ENCODE measurements at regions not wholly inside any gene's neighbourhood (a gene's known extent, or its start where the extent isn't known, plus 50 kb on each side); places are given as distances from the start of the nearest gene placed in this dataset.

GRCh38 chr6:45727228-45727627, 288.4 kb downstream of the CLIC5 start:
- Histone ChIP-seq H3K9ac (ENCODE audit: low read depth, low read length) (no peak overlapping the region), H3K4me3 (ENCODE audit: low read depth in 1 of 2, low read length in 2 of 2) (no peak overlapping the region), H3K36me3 (ENCODE audit: insufficient read depth, low read length) (no peaks in the 10 kb centered on the region), H2AFZ (ENCODE audit: low read depth, low read length) (no peak overlapping the region), H3K27me3 (ENCODE audit: insufficient read depth, low read length, poor library complexity) (no peaks in the 10 kb centered on the region), H3K9me3 (ENCODE audit: insufficient read depth, low read length, severe bottlenecking) (peaks cover 6% of the 10 kb centered on the region), H3K79me2 (ENCODE audit: insufficient read depth, low read length) (no peaks in the 10 kb centered on the region), H3K4me2 (ENCODE audit: insufficient read depth, low read length) (no peak overlapping the region), H4K20me1 (ENCODE audit: insufficient read depth, low read length) (no peaks in the 10 kb centered on the region), H3K27ac (ENCODE audit: low read length) (no peak overlapping the region), H3K4me1 (ENCODE audit: insufficient read depth, low read length) (no peaks in the 10 kb centered on the region)
- no peak for TF ChIP-seq EZH2 (IDR thresholded peaks at IDR 0.05; ENCODE audit: borderline replicate concordance, low read depth, low read length, severe bottlenecking)
- TF ChIP-seq, protein P1, sequence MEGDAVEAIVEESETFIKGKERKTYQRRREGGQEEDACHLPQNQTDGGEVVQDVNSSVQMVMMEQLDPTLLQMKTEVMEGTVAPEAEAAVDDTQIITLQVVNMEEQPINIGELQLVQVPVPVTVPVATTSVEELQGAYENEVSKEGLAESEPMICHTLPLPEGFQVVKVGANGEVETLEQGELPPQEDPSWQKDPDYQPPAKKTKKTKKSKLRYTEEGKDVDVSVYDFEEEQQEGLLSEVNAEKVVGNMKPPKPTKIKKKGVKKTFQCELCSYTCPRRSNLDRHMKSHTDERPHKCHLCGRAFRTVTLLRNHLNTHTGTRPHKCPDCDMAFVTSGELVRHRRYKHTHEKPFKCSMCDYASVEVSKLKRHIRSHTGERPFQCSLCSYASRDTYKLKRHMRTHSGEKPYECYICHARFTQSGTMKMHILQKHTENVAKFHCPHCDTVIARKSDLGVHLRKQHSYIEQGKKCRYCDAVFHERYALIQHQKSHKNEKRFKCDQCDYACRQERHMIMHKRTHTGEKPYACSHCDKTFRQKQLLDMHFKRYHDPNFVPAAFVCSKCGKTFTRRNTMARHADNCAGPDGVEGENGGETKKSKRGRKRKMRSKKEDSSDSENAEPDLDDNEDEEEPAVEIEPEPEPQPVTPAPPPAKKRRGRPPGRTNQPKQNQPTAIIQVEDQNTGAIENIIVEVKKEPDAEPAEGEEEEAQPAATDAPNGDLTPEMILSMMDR (IDR thresholded peaks at IDR 0.05; ENCODE audit: borderline replicate concordance, extremely low read depth, low read length, poor library complexity, severe bottlenecking): no peak
- DNase-seq (no peak), ATAC-seq (ENCODE audit: insufficient read depth, low read depth) (no peak)

DNA sequence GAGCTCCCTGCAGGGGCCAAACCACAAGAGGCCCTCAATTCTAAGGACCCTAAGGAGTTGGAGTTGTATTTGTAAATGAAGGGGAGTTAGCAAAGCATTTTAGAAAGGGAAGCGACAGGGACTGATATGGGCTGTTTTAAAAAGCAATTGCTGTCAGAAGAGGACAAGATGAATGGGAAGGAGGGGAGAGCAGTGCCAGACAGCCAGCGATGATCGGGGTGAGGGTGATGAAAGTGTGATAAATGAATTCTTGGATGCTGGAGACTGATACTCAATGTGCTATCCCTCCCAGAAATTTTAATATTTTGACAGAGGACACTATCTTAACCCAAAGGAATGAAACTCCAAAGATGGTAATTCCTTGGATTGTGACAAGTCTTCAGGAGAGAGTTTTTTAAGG, 289.2 kb downstream of the CLIC5 start:
- Histone ChIP-seq H2AFZ (ENCODE audit: low read depth, low read length) (no peak overlapping the region), H3K9ac (ENCODE audit: low read depth, low read length) (no peak overlapping the region), H3K4me1 (ENCODE audit: insufficient read depth, low read length) (no peaks in the 10 kb centered on the region), H3K9me3 (ENCODE audit: insufficient read depth, low read length, severe bottlenecking) (peaks cover 6% of the 10 kb centered on the region), H3K36me3 (ENCODE audit: insufficient read depth, low read length) (no peaks in the 10 kb centered on the region), H3K4me3 (ENCODE audit: low read depth in 1 of 2, low read length in 2 of 2) (no peak overlapping the region), H4K20me1 (ENCODE audit: insufficient read depth, low read length) (no peaks in the 10 kb centered on the region), H3K27ac (ENCODE audit: low read length) (no peak overlapping the region), H3K4me2 (ENCODE audit: insufficient read depth, low read length) (no peak overlapping the region), H3K27me3 (ENCODE audit: insufficient read depth, low read length, poor library complexity) (no peaks in the 10 kb centered on the region), H3K79me2 (ENCODE audit: insufficient read depth, low read length) (no peaks in the 10 kb centered on the region)
- no peak for DNase-seq
- no peak for ATAC-seq (ENCODE audit: insufficient read depth, low read depth)
- TF ChIP-seq, protein P1 (IDR thresholded peaks at IDR 0.05; ENCODE audit: borderline replicate concordance, extremely low read depth, low read length, poor library complexity, severe bottlenecking): no peak
- no peak for TF ChIP-seq EZH2 (IDR thresholded peaks at IDR 0.05; ENCODE audit: borderline replicate concordance, low read depth, low read length, severe bottlenecking)

- TF ChIP-seq EZH2 (IDR thresholded peaks at IDR 0.05; ENCODE audit: borderline replicate concordance, low read depth, low read length, severe bottlenecking): no peak
- TF ChIP-seq, protein P1 (IDR thresholded peaks at IDR 0.05; ENCODE audit: borderline replicate concordance, extremely low read depth, low read length, poor library complexity, severe bottlenecking): no peak
- no peaks in the 10 kb centered on the region for H3K36me3 ChIP-seq (ENCODE audit: insufficient read depth, low read length)
- H3K27me3 ChIP-seq (ENCODE audit: insufficient read depth, low read length, poor library complexity): no peaks in the 10 kb centered on the region
- H4K20me1 ChIP-seq (ENCODE audit: insufficient read depth, low read length): no peaks in the 10 kb centered on the region
- ATAC-seq (ENCODE audit: insufficient read depth, low read depth) (no peak), DNase-seq (no peak)
- no peaks in the 10 kb centered on the region for H3K4me1 ChIP-seq (ENCODE audit: insufficient read depth, low read length)
- H3K4me3 ChIP-seq (ENCODE audit: low read depth in 1 of 2, low read length in 2 of 2): no peak overlapping the region
- H3K27ac ChIP-seq (ENCODE audit: low read length): no peak overlapping the region
- no peaks in the 10 kb centered on the region for H3K79me2 ChIP-seq (ENCODE audit: insufficient read depth, low read length)
- peaks cover 6% of the 10 kb centered on the region for H3K9me3 ChIP-seq (ENCODE audit: insufficient read depth, low read length, severe bottlenecking)
- H2AFZ ChIP-seq (ENCODE audit: low read depth, low read length): no peak overlapping the region
- H3K9ac ChIP-seq (ENCODE audit: low read depth, low read length): no peak overlapping the region
- H3K4me2 ChIP-seq (ENCODE audit: insufficient read depth, low read length): no peak overlapping the region
Observed at GRCh38 chr6:45724511-45724910, 291.1 kb downstream of the CLIC5 start.

DNA sequence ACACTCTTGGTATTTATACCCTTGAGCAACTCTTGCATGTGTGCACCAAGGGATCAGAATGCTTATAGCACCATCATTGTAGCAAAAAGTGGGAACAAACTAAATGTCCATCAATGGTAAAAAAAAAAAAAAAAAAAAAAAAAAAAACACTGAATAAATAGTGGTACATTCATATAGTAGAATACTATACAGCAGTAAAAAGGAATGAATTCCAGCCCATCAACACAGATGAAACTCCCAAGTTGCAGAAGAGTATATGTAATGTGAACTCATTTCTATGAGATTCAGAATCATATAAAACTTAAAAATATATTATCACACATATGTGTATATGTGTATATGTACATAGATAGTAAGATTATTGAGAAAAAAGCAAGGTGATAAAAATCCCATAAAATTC, 291.6 kb downstream of the CLIC5 start:
- no peaks in the 10 kb centered on the region for H3K27me3 ChIP-seq (ENCODE audit: insufficient read depth, low read length, poor library complexity)
- no peak overlapping the region for H3K27ac ChIP-seq (ENCODE audit: low read length)
- H2AFZ ChIP-seq (ENCODE audit: low read depth, low read length): no peak overlapping the region
- DNase-seq (no peak), ATAC-seq (ENCODE audit: insufficient read depth, low read depth) (no peak)
- no peak overlapping the region for H3K9ac ChIP-seq (ENCODE audit: low read depth, low read length)
- H3K9me3 ChIP-seq (ENCODE audit: insufficient read depth, low read length, severe bottlenecking): peaks cover 6% of the 10 kb centered on the region
- no peaks in the 10 kb centered on the region for H3K36me3 ChIP-seq (ENCODE audit: insufficient read depth, low read length)
- no peak overlapping the region for H3K4me3 ChIP-seq (ENCODE audit: low read depth in 1 of 2, low read length in 2 of 2)
- no peaks in the 10 kb centered on the region for H3K79me2 ChIP-seq (ENCODE audit: insufficient read depth, low read length)
- no peak overlapping the region for H3K4me2 ChIP-seq (ENCODE audit: insufficient read depth, low read length)
- no peaks in the 10 kb centered on the region for H3K4me1 ChIP-seq (ENCODE audit: insufficient read depth, low read length)
- TF ChIP-seq, protein P1 (IDR thresholded peaks at IDR 0.05; ENCODE audit: borderline replicate concordance, extremely low read depth, low read length, poor library complexity, severe bottlenecking): no peak
- no peak for TF ChIP-seq EZH2 (IDR thresholded peaks at IDR 0.05; ENCODE audit: borderline replicate concordance, low read depth, low read length, severe bottlenecking)
- no peaks in the 10 kb centered on the region for H4K20me1 ChIP-seq (ENCODE audit: insufficient read depth, low read length)
